ENCODE measurements at regions not wholly inside any gene's neighbourhood (a gene's known extent, or its start where the extent isn't known, plus 50 kb on each side); places are given as distances from the start of the nearest gene placed in this dataset.

- H3K4me3 Mint-ChIP-seq = no peak overlapping the region
- Histone ChIP-seq H3K36me3 (replicated peaks in 1 of 2; ENCODE audit: control insufficient read depth in 1 of 2, insufficient read depth in 2 of 2, low read length in 2 of 2) (no peaks in the 10 kb centered on the region), H3K9ac (ENCODE audit: insufficient read depth, low read length, poor library complexity, severe bottlenecking) (no peak overlapping the region), H3K4me1 (ENCODE audit: control insufficient read depth in 1 of 2, insufficient read depth in 2 of 2, low read length in 2 of 2) (no peaks in the 10 kb centered on the region), H3K4me3 (replicated peaks in 1 of 3; ENCODE audit: low read depth in 2 of 3, low read length in 3 of 3) (no peak overlapping the region), H3K9me3 (replicated peaks in 1 of 2; ENCODE audit: control insufficient read depth in 1 of 2, insufficient read depth in 1 of 2, low read length in 2 of 2) (no peaks in the 10 kb centered on the region), H2AFZ (ENCODE audit: insufficient read depth, low read depth, low read length, poor library complexity, severe bottlenecking) (no peak overlapping the region), H3K79me2 (ENCODE audit: insufficient read depth, low read length) (no peaks in the 10 kb centered on the region), H3K27ac (ENCODE audit: low read depth in 1 of 2, low read length in 2 of 2) (no peak overlapping the region), H3K27me3 (ENCODE audit: control insufficient read depth in 2 of 2, insufficient read depth in 2 of 2, low read length in 2 of 2) (no peaks in the 10 kb centered on the region), H4K20me1 (ENCODE audit: insufficient read depth, low read length) (no peaks in the 10 kb centered on the region), H3K4me2 (replicated peaks; ENCODE audit: extremely low read depth, low read length, poor library complexity, severe bottlenecking) (no peak overlapping the region)
- no peak overlapping the region for H3K27ac Mint-ChIP-seq
- TF ChIP-seq CTCF (IDR thresholded peaks at IDR 0.05) = no peak
- WGBS (ENCODE audit: insufficient coverage) = 100% methylated on average over 1 of the region's 2 CpGs
- no peaks in the 10 kb centered on the region for H3K4me1 Mint-ChIP-seq
- peaks cover 0 to 3% (median 0%) of the 10 kb centered on the region in 7 donors for H3K9me3 Mint-ChIP-seq
- intact Hi-C loops (cut with micrococcal nuclease) = no loop called here
- peaks cover 0 to 2% (median 0%) of the 10 kb centered on the region in 3 donors for H3K27me3 Mint-ChIP-seq (ENCODE audit: low read depth in 3 of 3)
- DNase-seq = no peak
- no peaks in the 10 kb centered on the region for H3K36me3 Mint-ChIP-seq
Observed at GRCh38 chr4:111011458-111011857, 388.6 kb upstream of the PITX2 start.

- no peaks in the 10 kb centered on the region for H3K36me3 Mint-ChIP-seq
- Histone ChIP-seq H3K27me3 (ENCODE audit: control insufficient read depth in 2 of 2, insufficient read depth in 2 of 2, low read length in 2 of 2) (no peaks in the 10 kb centered on the region), H3K9ac (ENCODE audit: insufficient read depth, low read length, poor library complexity, severe bottlenecking) (no peak overlapping the region), H3K9me3 (replicated peaks in 1 of 2; ENCODE audit: control insufficient read depth in 1 of 2, insufficient read depth in 1 of 2, low read length in 2 of 2) (no peaks in the 10 kb centered on the region), H3K4me2 (replicated peaks; ENCODE audit: extremely low read depth, low read length, poor library complexity, severe bottlenecking) (no peak overlapping the region), H3K4me1 (ENCODE audit: control insufficient read depth in 1 of 2, insufficient read depth in 2 of 2, low read length in 2 of 2) (no peaks in the 10 kb centered on the region), H4K20me1 (ENCODE audit: insufficient read depth, low read length) (no peaks in the 10 kb centered on the region), H3K36me3 (replicated peaks in 1 of 2; ENCODE audit: control insufficient read depth in 1 of 2, insufficient read depth in 2 of 2, low read length in 2 of 2) (no peaks in the 10 kb centered on the region), H3K79me2 (ENCODE audit: insufficient read depth, low read length) (no peaks in the 10 kb centered on the region), H3K27ac (ENCODE audit: low read depth in 1 of 2, low read length in 2 of 2) (no peak overlapping the region), H3K4me3 (replicated peaks in 1 of 3; ENCODE audit: low read depth in 2 of 3, low read length in 3 of 3) (no peak overlapping the region), H2AFZ (ENCODE audit: insufficient read depth, low read depth, low read length, poor library complexity, severe bottlenecking) (no peak overlapping the region)
- no peak for DNase-seq
- H3K9me3 Mint-ChIP-seq = peaks cover 0 to 3% (median 0%) of the 10 kb centered on the region in 7 donors
- no peak for TF ChIP-seq CTCF (IDR thresholded peaks at IDR 0.05)
- intact Hi-C loops (cut with micrococcal nuclease) = no loop called here
- no peaks in the 10 kb centered on the region for H3K4me1 Mint-ChIP-seq
- no peak overlapping the region for H3K4me3 Mint-ChIP-seq
- H3K27ac Mint-ChIP-seq = no peak overlapping the region
- peaks cover 0 to 2% (median 0%) of the 10 kb centered on the region in 3 donors for H3K27me3 Mint-ChIP-seq (ENCODE audit: low read depth in 3 of 3)
- WGBS (ENCODE audit: insufficient coverage) = 90% methylated on average over 4 of the region's 7 CpGs
Observed at GRCh38 chr4:111013846-111014245, 391.0 kb upstream of the PITX2 start.

Measured in CD14-positive monocyte (primary cell).